ENCODE measurements at regions not wholly inside any gene's neighbourhood (a gene's known extent, or its start where the extent isn't known, plus 50 kb on each side); places are given as distances from the start of the nearest gene placed in this dataset.

GRCh38 chr3:76026379-76026778 lies 241.0 kb upstream of the ZNF717 start:
- no peak for TF ChIP-seq CTCF (IDR thresholded peaks at IDR 0.05)
- no peak for TF ChIP-seq POLR2A (IDR thresholded peaks at IDR 0.05)

All from breast epithelium (tissue), 3 donors.